GM20000 (cell line): ENCODE measurements at regions not wholly inside any gene's neighbourhood (a gene's known extent, or its start where the extent isn't known, plus 50 kb on each side); places are given as distances from the start of the nearest gene placed in this dataset.

Source experiments
- DNase-seq: peaks from one replicate; pipeline ENCODE4 v3.0.0; 2012; ENCODE audit warnings: low spot score
- CTCF ChIP-seq: IDR thresholded peaks from 2 replicates; pipeline ENCODE4 v1.5.1; 2012; ENCODE audit warnings: mild to moderate bottlenecking, control low read depth; ENCODE audit errors: extremely low read depth, missing control alignments

- no peak for TF ChIP-seq CTCF
- DNase-seq = no peak
These were observed 72.0 kb downstream of the ALX1 start for GRCh38 chr12:85352016-85352415.

- DNase-seq = no peak
- no peak for TF ChIP-seq CTCF
These were observed 76.8 kb downstream of the ALX1 start for GRCh38 chr12:85356596-85357385.

- no peak for TF ChIP-seq CTCF
- no peak for DNase-seq
These were observed 77.6 kb downstream of the ALX1 start for GRCh38 chr12:85357609-85358008.

GRCh38 chr12:85358715-85359114 lies 78.7 kb downstream of the ALX1 start:
- DNase-seq = no peak
- TF ChIP-seq CTCF = no peak

GRCh38 chr12:85363382-85364190 lies 83.6 kb downstream of the ALX1 start:
- no peak for DNase-seq
- no peak for TF ChIP-seq CTCF

GRCh38 chr12:85367936-85368335 lies 87.9 kb downstream of the ALX1 start:
- no peak for DNase-seq
- TF ChIP-seq CTCF = no peak
